ENCODE measurements at regions not wholly inside any gene's neighbourhood (a gene's known extent, or its start where the extent isn't known, plus 50 kb on each side); places are given as distances from the start of the nearest gene placed in this dataset.

- no peak for TF ChIP-seq RARB (CRISPR knock-in tag; IDR thresholded peaks at IDR 0.05)
- TF ChIP-seq PPARA (CRISPR knock-in tag; IDR thresholded peaks at IDR 0.05; ENCODE audit: borderline replicate concordance): no peak
- TF ChIP-seq, protein P1, sequence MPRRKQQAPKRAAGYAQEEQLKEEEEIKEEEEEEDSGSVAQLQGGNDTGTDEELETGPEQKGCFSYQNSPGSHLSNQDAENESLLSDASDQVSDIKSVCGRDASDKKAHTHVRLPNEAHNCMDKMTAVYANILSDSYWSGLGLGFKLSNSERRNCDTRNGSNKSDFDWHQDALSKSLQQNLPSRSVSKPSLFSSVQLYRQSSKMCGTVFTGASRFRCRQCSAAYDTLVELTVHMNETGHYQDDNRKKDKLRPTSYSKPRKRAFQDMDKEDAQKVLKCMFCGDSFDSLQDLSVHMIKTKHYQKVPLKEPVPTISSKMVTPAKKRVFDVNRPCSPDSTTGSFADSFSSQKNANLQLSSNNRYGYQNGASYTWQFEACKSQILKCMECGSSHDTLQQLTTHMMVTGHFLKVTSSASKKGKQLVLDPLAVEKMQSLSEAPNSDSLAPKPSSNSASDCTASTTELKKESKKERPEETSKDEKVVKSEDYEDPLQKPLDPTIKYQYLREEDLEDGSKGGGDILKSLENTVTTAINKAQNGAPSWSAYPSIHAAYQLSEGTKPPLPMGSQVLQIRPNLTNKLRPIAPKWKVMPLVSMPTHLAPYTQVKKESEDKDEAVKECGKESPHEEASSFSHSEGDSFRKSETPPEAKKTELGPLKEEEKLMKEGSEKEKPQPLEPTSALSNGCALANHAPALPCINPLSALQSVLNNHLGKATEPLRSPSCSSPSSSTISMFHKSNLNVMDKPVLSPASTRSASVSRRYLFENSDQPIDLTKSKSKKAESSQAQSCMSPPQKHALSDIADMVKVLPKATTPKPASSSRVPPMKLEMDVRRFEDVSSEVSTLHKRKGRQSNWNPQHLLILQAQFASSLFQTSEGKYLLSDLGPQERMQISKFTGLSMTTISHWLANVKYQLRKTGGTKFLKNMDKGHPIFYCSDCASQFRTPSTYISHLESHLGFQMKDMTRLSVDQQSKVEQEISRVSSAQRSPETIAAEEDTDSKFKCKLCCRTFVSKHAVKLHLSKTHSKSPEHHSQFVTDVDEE (CRISPR knock-in tag; IDR thresholded peaks at IDR 0.05): no peak
- TF ChIP-seq GLIS3 (CRISPR knock-in tag; IDR thresholded peaks at IDR 0.05): no peak
- TF ChIP-seq CSDC2 (CRISPR knock-in tag; IDR thresholded peaks at IDR 0.05): no peak
- no peak for TF ChIP-seq OSR1 (CRISPR knock-in tag; IDR thresholded peaks at IDR 0.05)
- no peak for TF ChIP-seq ZNF70 (CRISPR knock-in tag; IDR thresholded peaks at IDR 0.05)
- TF ChIP-seq ZC3H10 (CRISPR knock-in tag; IDR thresholded peaks at IDR 0.05): no peak
- TF ChIP-seq ZNF8 (CRISPR knock-in tag; IDR thresholded peaks at IDR 0.05): no peak
- TF ChIP-seq BACH2 (CRISPR knock-in tag; IDR thresholded peaks at IDR 0.05; ENCODE audit: borderline replicate concordance): no peak
- TF ChIP-seq ESRRG (CRISPR knock-in tag; IDR thresholded peaks at IDR 0.05): no peak
- TF ChIP-seq ZFP3 (CRISPR knock-in tag; IDR thresholded peaks at IDR 0.05): no peak
- TF ChIP-seq, protein P2, sequence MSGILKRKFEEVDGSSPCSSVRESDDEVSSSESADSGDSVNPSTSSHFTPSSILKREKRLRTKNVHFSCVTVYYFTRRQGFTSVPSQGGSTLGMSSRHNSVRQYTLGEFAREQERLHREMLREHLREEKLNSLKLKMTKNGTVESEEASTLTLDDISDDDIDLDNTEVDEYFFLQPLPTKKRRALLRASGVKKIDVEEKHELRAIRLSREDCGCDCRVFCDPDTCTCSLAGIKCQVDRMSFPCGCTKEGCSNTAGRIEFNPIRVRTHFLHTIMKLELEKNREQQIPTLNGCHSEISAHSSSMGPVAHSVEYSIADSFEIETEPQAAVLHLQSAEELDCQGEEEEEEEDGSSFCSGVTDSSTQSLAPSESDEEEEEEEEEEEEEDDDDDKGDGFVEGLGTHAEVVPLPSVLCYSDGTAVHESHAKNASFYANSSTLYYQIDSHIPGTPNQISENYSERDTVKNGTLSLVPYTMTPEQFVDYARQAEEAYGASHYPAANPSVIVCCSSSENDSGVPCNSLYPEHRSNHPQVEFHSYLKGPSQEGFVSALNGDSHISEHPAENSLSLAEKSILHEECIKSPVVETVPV (CRISPR knock-in tag; IDR thresholded peaks at IDR 0.05): no peak
- no peak for TF ChIP-seq ZFP30 (CRISPR knock-in tag; IDR thresholded peaks at IDR 0.05)
- no peak for TF ChIP-seq ARNTL (CRISPR knock-in tag; IDR thresholded peaks at IDR 0.05; ENCODE audit: borderline replicate concordance, low read depth)
- no peak for TF ChIP-seq POU6F1 (CRISPR knock-in tag; IDR thresholded peaks at IDR 0.05; ENCODE audit: borderline replicate concordance, low read depth)
- no peak for TF ChIP-seq TCF4 (CRISPR knock-in tag; IDR thresholded peaks at IDR 0.05; ENCODE audit: borderline replicate concordance)
- TF ChIP-seq ZNF565 (CRISPR knock-in tag; conservative IDR thresholded peaks at IDR 0.05; ENCODE audit: low read depth): no peak
- no peak for TF ChIP-seq PATZ1 (CRISPR knock-in tag; IDR thresholded peaks at IDR 0.05; ENCODE audit: borderline replicate concordance)
- no peak for ATAC-seq
Observed at GRCh38 chr14:46140445-46140844, 511.1 kb downstream of the RPL10L start.

- ATAC-seq: no peak
- TF ChIP-seq, protein P1 (CRISPR knock-in tag; IDR thresholded peaks at IDR 0.05): no peak
- TF ChIP-seq PATZ1 (CRISPR knock-in tag; IDR thresholded peaks at IDR 0.05; ENCODE audit: borderline replicate concordance): no peak
- no peak for TF ChIP-seq PPARA (CRISPR knock-in tag; IDR thresholded peaks at IDR 0.05; ENCODE audit: borderline replicate concordance)
- no peak for TF ChIP-seq RARB (CRISPR knock-in tag; IDR thresholded peaks at IDR 0.05)
- TF ChIP-seq ZNF70 (CRISPR knock-in tag; IDR thresholded peaks at IDR 0.05): no peak
- TF ChIP-seq, protein P2 (CRISPR knock-in tag; IDR thresholded peaks at IDR 0.05): no peak
Observed at GRCh38 chr14:46139649-46140048, 511.9 kb downstream of the RPL10L start.
